H1 (cell line): ENCODE measurements at regions not wholly inside any gene's neighbourhood (a gene's known extent, or its start where the extent isn't known, plus 50 kb on each side); places are given as distances from the start of the nearest gene placed in this dataset.

Source experiments
- CTCF ChIA-PET: fragments of 300-600 bp; sonication (Branson Sonifier 250); formaldehyde crosslinking; loops from one replicate; lab custom pipeline; 2021; ENCODE audit not compliant: partially characterized antibody; lab: Charles Lee
- POLR2A ChIA-PET: fragments of 300-600 bp; sonication (Branson Sonifier 250); formaldehyde crosslinking; loops from one replicate; lab custom pipeline; 2021; ENCODE audit warnings: inconsistent platforms; ENCODE audit not compliant: partially characterized antibody; lab: Charles Lee
- DNase-seq, 2 experiments: peaks; one replicate each; pipeline versions ENCODE4 v3.0.0 to v3.0.0-alpha.2; 2010 to 2022; ENCODE audit warnings: low spot score in 2 of 2, low read depth in 1 of 2, mixed read lengths in 1 of 2
- FAIRE-seq: peaks from 2 replicates; lab custom pipeline; 2011; peaks lifted over from hg19 to GRCh38; lab: Jason Lieb, UNC
- H2AFZ ChIP-seq: 2 replicates; pipeline ENCODE4 v1.8.1; 2012; ENCODE audit warnings: low read length, inconsistent platforms
- H2AK5ac ChIP-seq: 2 replicates; pipeline ENCODE4 v1.6.1; 2013; ENCODE audit warnings: low read depth, low read length
- H2BK120ac ChIP-seq: replicated peaks from 2 replicates; pipeline ENCODE3; 2013; ENCODE audit warnings: low read depth, low read length, inconsistent platforms
- H2BK12ac ChIP-seq: 2 replicates; pipeline ENCODE4 v1.6.1; 2013; ENCODE audit warnings: low read depth, low read length
- H2BK15ac ChIP-seq: 2 replicates; pipeline ENCODE4 v1.6.1; 2013; ENCODE audit warnings: low read length
- H2BK20ac ChIP-seq: 2 replicates; pipeline ENCODE4 v1.6.1; 2013; ENCODE audit warnings: low read length
- H2BK5ac ChIP-seq: 2 replicates; pipeline ENCODE4 v1.6.1; 2013; ENCODE audit warnings: low read depth, low read length
- H3K14ac ChIP-seq: 2 replicates; pipeline ENCODE4 v1.6.1; 2013; ENCODE audit warnings: inconsistent platforms; ENCODE audit not compliant: insufficient read length
- H3K18ac ChIP-seq: 2 replicates; pipeline ENCODE4 v1.6.1; 2013; ENCODE audit warnings: low read length; ENCODE audit errors: extremely low read depth
- H3K23ac ChIP-seq: 2 replicates; pipeline ENCODE4 v1.6.1; 2013; ENCODE audit warnings: inconsistent platforms; ENCODE audit not compliant: insufficient read length
- H3K23me2 ChIP-seq: 2 replicates; pipeline ENCODE4 v1.6.1; 2013; ENCODE audit warnings: low read depth, low read length
- H3K27ac ChIP-seq: 2 replicates; pipeline ENCODE4 v1.6.1; 2011; ENCODE audit warnings: low read depth, low read length, inconsistent platforms
- H3K27me3 ChIP-seq, 4 experiments: replicated peaks in 1 of 4; 1 replicate in 1 of 4; 2 replicates in 3 of 4; pipeline versions ENCODE4 v1.6.1 to v1.8.1; 2011 to 2013; ENCODE audit warnings: low read length in 3 of 4, mild to moderate bottlenecking in 3 of 4, inconsistent platforms in 2 of 4, mixed read lengths in 2 of 4, moderate library complexity in 1 of 4; ENCODE audit not compliant: control insufficient read depth in 3 of 4, insufficient read depth in 3 of 4; ENCODE audit errors: extremely low read depth in 1 of 4
- H3K36me3 ChIP-seq, 4 experiments: 2 replicates each; pipeline versions ENCODE4 v1.6.1 to v1.8.1; 2011 to 2013; ENCODE audit warnings: mild to moderate bottlenecking in 4 of 4, low read length in 3 of 4, moderate library complexity in 2 of 4, control low read depth in 1 of 4, inconsistent platforms in 1 of 4; ENCODE audit not compliant: insufficient read depth in 4 of 4, control insufficient read depth in 2 of 4
- H3K4ac ChIP-seq: replicated peaks from 2 replicates; pipeline ENCODE3; 2013; ENCODE audit warnings: low read length, low read depth, mixed read lengths, inconsistent platforms; ENCODE audit not compliant: insufficient read length
- H3K4me1 ChIP-seq, 4 experiments: replicated peaks in 1 of 4; 1 replicate in 1 of 4; 2 replicates in 3 of 4; pipeline versions ENCODE4 v1.6.1 to v1.8.1; 2011 to 2013; ENCODE audit warnings: low read length in 3 of 4, inconsistent platforms in 2 of 4, mixed read lengths in 1 of 4; ENCODE audit not compliant: insufficient read depth in 4 of 4, control insufficient read depth in 3 of 4
- H3K4me2 ChIP-seq, 2 experiments: 2 replicates each; pipeline versions ENCODE4 v1.6.1 to v1.8.1; 2011 to 2013; ENCODE audit warnings: low read depth in 2 of 2, low read length in 2 of 2, control low read depth in 1 of 2, inconsistent platforms in 1 of 2, mild to moderate bottlenecking in 1 of 2; ENCODE audit not compliant: insufficient read depth in 1 of 2
- H3K4me3 ChIP-seq, 4 experiments: fragments of 200-600, 300-600 bp in 1 of 4; sonication (generic), shearing (Covaris generic), sonication (Bioruptor Twin) in 1 of 4; 2 replicates each; pipeline versions ENCODE4 v1.5.1 to v1.8.1; 2011 to 2016; ENCODE audit warnings: low read length in 4 of 4, low read depth in 3 of 4, control low read depth in 2 of 4, inconsistent platforms in 2 of 4, mild to moderate bottlenecking in 2 of 4, mixed read lengths in 1 of 4, moderate library complexity in 1 of 4; ENCODE audit not compliant: insufficient read depth in 2 of 4; ENCODE audit errors: extremely low read depth in 1 of 4
- H3K56ac ChIP-seq: replicated peaks from 2 replicates; pipeline ENCODE3; 2013; ENCODE audit warnings: low read depth, mild to moderate bottlenecking, mixed read lengths, low read length, inconsistent platforms; ENCODE audit not compliant: insufficient read length
- H3K79me1 ChIP-seq: 2 replicates; pipeline ENCODE4 v1.6.1; 2013; ENCODE audit warnings: low read depth, low read length, control low read depth
- H3K79me2 ChIP-seq, 2 experiments: 2 replicates each; pipeline versions ENCODE4 v1.6.1 to v1.8.1; 2012 to 2013; ENCODE audit warnings: low read length in 2 of 2, mild to moderate bottlenecking in 2 of 2, inconsistent platforms in 1 of 2; ENCODE audit not compliant: insufficient read depth in 2 of 2, control insufficient read depth in 1 of 2
- H3K9ac ChIP-seq, 4 experiments: replicated peaks in 1 of 4; 1 replicate in 1 of 4; 2 replicates in 3 of 4; pipeline versions ENCODE4 v1.6.1 to v1.8.1; 2011 to 2013; ENCODE audit warnings: low read depth in 3 of 4, low read length in 3 of 4, control low read depth in 2 of 4, mild to moderate bottlenecking in 2 of 4, moderate library complexity in 2 of 4, inconsistent platforms in 1 of 4; ENCODE audit errors: extremely low read depth in 1 of 4
- H3K9me3 ChIP-seq, 2 experiments: 2 replicates each; pipeline versions ENCODE4 v1.6.1 to v1.8.1; 2012 to 2013; ENCODE audit warnings: mild to moderate bottlenecking in 2 of 2, moderate library complexity in 2 of 2, control low read depth in 1 of 2, inconsistent platforms in 1 of 2, low read depth in 1 of 2, low read length in 1 of 2, mixed read lengths in 1 of 2; ENCODE audit not compliant: insufficient read depth in 2 of 2
- H4K20me1 ChIP-seq, 2 experiments: replicated peaks in 1 of 2; 2 replicates each; pipeline versions ENCODE3 to v1.8.1; 2011 to 2013; ENCODE audit warnings: inconsistent platforms in 2 of 2, low read length in 2 of 2, mild to moderate bottlenecking in 1 of 2; ENCODE audit not compliant: insufficient read depth in 2 of 2, control insufficient read depth in 1 of 2
- H4K5ac ChIP-seq: 2 replicates; pipeline ENCODE4 v1.6.1; 2013; ENCODE audit warnings: low read length, low read depth, mixed read lengths, inconsistent platforms; ENCODE audit not compliant: insufficient read length
- H4K8ac ChIP-seq: 2 replicates; pipeline ENCODE4 v1.8.0; 2013; ENCODE audit warnings: mild to moderate bottlenecking, moderate library complexity, low read length, inconsistent platforms; ENCODE audit not compliant: insufficient read depth; ENCODE audit errors: extremely low read depth
- H4K91ac ChIP-seq: replicated peaks from 2 replicates; pipeline ENCODE3; 2013; ENCODE audit warnings: low read length, mixed read lengths, inconsistent platforms; ENCODE audit not compliant: insufficient read length
- CEBPB ChIP-seq: IDR thresholded peaks from 2 replicates; pipeline ENCODE4 v1.6.1; 2012; ENCODE audit warnings: low read depth, low read length
- CTBP2 ChIP-seq: IDR thresholded peaks from 2 replicates; pipeline ENCODE4 v1.7.0; 2011; ENCODE audit warnings: borderline replicate concordance, mild to moderate bottlenecking, moderate library complexity, mixed read lengths, low read length; ENCODE audit not compliant: insufficient read depth, insufficient read length
- EP300 ChIP-seq, 2 experiments: IDR thresholded peaks; 1 replicate in 1 of 2; 2 replicates in 1 of 2; pipeline ENCODE4 v1.6.1; 2011 to 2012; ENCODE audit warnings: low read depth in 2 of 2, low read length in 2 of 2, mild to moderate bottlenecking in 2 of 2, borderline replicate concordance in 1 of 2, inconsistent platforms in 1 of 2, moderate library complexity in 1 of 2
- HDAC6 ChIP-seq: IDR thresholded peaks from one replicate; pipeline ENCODE4 v1.7.1; 2012; ENCODE audit warnings: low read depth, mild to moderate bottlenecking, inconsistent platforms, low read length, moderate library complexity
- MAFK ChIP-seq: IDR thresholded peaks from 2 replicates; pipeline ENCODE4 v1.6.1; 2012; ENCODE audit warnings: low read depth, mild to moderate bottlenecking, improper control_type of control experiment, low read length
- POLR2A ChIP-seq, 2 experiments: IDR thresholded peaks; 1 replicate in 1 of 2; 2 replicates in 1 of 2; pipeline ENCODE4 v1.6.1; 2011; ENCODE audit warnings: low read depth in 2 of 2, low read length in 2 of 2, mild to moderate bottlenecking in 2 of 2; ENCODE audit errors: control extremely low read depth in 1 of 2
- RNF2 ChIP-seq: fragments of 200-900, 300-1000 bp; sonication (generic); IDR thresholded peaks from 2 replicates; pipeline ENCODE4 v1.7.1; 2016; ENCODE audit warnings: borderline replicate concordance, low read depth, mild to moderate bottlenecking, antibody characterized with exemption, low read length; ENCODE audit not compliant: poor library complexity, severe bottlenecking; ENCODE audit errors: missing control alignments
- SIN3A ChIP-seq, 2 experiments: IDR thresholded peaks in 1 of 2; conservative IDR thresholded peaks in 1 of 2; 2 replicates each; pipeline ENCODE4 v1.6.1; 2011 to 2012; ENCODE audit warnings: low read length in 2 of 2, improper control_type of control experiment in 1 of 2, low read depth in 1 of 2, mild to moderate bottlenecking in 1 of 2
- SIX5 ChIP-seq: IDR thresholded peaks from 2 replicates; pipeline ENCODE4 v1.6.1; 2011; ENCODE audit warnings: mild to moderate bottlenecking, low read depth, low read length
- TAF7 ChIP-seq: optimal IDR thresholded peaks from 2 replicates; pipeline ENCODE3; 2011; ENCODE audit warnings: low read depth, mild to moderate bottlenecking, inconsistent platforms, low read length, moderate library complexity, borderline replicate concordance
- TF ChIP-seq, protein P1 (sequence below): IDR thresholded peaks from 2 replicates; pipeline ENCODE4 v1.6.1; 2011; ENCODE audit warnings: low read depth, mild to moderate bottlenecking, low read length; ENCODE audit not compliant: insufficient read depth

DNA sequence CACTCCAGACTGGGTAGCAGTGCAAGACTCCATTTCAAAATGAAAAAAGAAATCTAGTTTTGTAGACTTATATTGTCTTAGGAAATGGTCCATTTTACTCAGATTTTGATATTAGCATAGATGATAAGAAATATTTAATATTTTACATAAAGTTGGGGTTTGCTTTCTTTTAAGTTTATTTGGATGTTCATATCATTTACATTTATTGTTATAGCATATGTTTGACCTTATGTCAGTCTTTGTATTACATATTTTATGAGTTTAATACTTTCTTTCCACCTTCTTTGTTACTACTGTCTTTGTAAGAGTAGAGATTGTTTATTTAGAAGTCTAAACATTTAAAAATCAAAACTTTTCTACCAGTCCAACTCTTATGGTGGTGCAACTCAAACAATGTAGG lies 162.7 kb upstream of the OTX2 start:
- ChIA-PET POLR2A (no interaction called here), CTCF (no interaction called here)
- Histone ChIP-seq H3K9me3 (no peaks in the 10 kb centered on the region), H2AK5ac (no peak overlapping the region), H4K91ac (no peak overlapping the region), H2AFZ (no peak overlapping the region), H2BK15ac (no peak overlapping the region), H3K9ac (no peak overlapping the region), H3K4me2 (no peak overlapping the region), H2BK12ac (no peak overlapping the region), H2BK5ac (no peak overlapping the region), H4K20me1 (no peaks in the 10 kb centered on the region), H3K4me3 (no peak overlapping the region), H4K8ac (no peak overlapping the region), H3K23me2 (no peaks in the 10 kb centered on the region), H3K79me2 (no peaks in the 10 kb centered on the region), H2BK20ac (no peak overlapping the region), H3K14ac (no peak overlapping the region), H3K79me1 (no peaks in the 10 kb centered on the region), H3K56ac (no peak overlapping the region), H3K18ac (no peak overlapping the region), H3K4me1 (no peaks in the 10 kb centered on the region), H3K4ac (no peak overlapping the region), H3K27me3 (no peaks in the 10 kb centered on the region), H3K27ac (no peak overlapping the region), H4K5ac (no peak overlapping the region), H3K36me3 (no peaks in the 10 kb centered on the region), H3K23ac (no peak overlapping the region), H2BK120ac (no peak overlapping the region)
- DNase-seq (no peak), FAIRE-seq (no peak)
- no peak for TF ChIP-seq SIX5
- TF ChIP-seq EP300 (IDR thresholded peaks at IDR 0.05; ENCODE audit: borderline replicate concordance in 1 of 2, low read depth in 2 of 2, low read length in 2 of 2), result no peak
- no peak for TF ChIP-seq POLR2A (IDR thresholded peaks at IDR 0.05; ENCODE audit: control extremely low read depth in 1 of 2, low read depth in 2 of 2, low read length in 2 of 2)
- no peak for TF ChIP-seq MAFK
- TF ChIP-seq CEBPB, result no peak
- TF ChIP-seq TAF7, result no peak
- no peak for TF ChIP-seq RNF2
- TF ChIP-seq CTBP2, result no peak
- TF ChIP-seq HDAC6, result no peak
- TF ChIP-seq, protein P1, sequence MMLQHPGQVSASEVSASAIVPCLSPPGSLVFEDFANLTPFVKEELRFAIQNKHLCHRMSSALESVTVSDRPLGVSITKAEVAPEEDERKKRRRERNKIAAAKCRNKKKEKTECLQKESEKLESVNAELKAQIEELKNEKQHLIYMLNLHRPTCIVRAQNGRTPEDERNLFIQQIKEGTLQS, result no peak
- no peak for TF ChIP-seq SIN3A (conservative IDR thresholded peaks at IDR 0.05 in 1 of 2, IDR thresholded peaks at IDR 0.05 in 1 of 2; ENCODE audit: low read depth in 1 of 2, low read length in 2 of 2)
- TF ChIP-seq, all 59 proteins: peak for 0
